Keratinocyte (primary cell): ENCODE measurements at regions not wholly inside any gene's neighbourhood (a gene's known extent, or its start where the extent isn't known, plus 50 kb on each side); places are given as distances from the start of the nearest gene placed in this dataset.

Source experiments
- DNase-seq: peaks from one replicate; pipeline ENCODE4 v3.0.0-alpha.2; 2011; ENCODE audit warnings: low read depth, missing footprints, low spot score
- FAIRE-seq: peaks from 2 replicates; lab custom pipeline; 2011; peaks lifted over from hg19 to GRCh38; lab: Jason Lieb, UNC
- H2AFZ ChIP-seq: 2 replicates; pipeline ENCODE4 v1.6.0; 2012; ENCODE audit warnings: low read length, control low read depth, inconsistent platforms; ENCODE audit not compliant: control insufficient read depth
- H3K27ac ChIP-seq: 2 replicates; pipeline ENCODE4 v1.5.1; 2011; ENCODE audit warnings: low read length; ENCODE audit not compliant: control insufficient read depth, insufficient read depth
- H3K27me3 ChIP-seq: 3 replicates; pipeline ENCODE4 v1.6.0; 2011; ENCODE audit warnings: low read length; ENCODE audit not compliant: control insufficient read depth, insufficient read depth; ENCODE audit errors: extremely low read depth
- H3K36me3 ChIP-seq, 2 experiments: 2 replicates in 1 of 2; 3 replicates in 1 of 2; pipeline ENCODE4 v1.5.1; 2011; ENCODE audit warnings: low read length in 2 of 2, mild to moderate bottlenecking in 1 of 2; ENCODE audit not compliant: control insufficient read depth in 2 of 2, insufficient read depth in 2 of 2; ENCODE audit errors: extremely low read depth in 1 of 2
- H3K4me1 ChIP-seq: 3 replicates; pipeline ENCODE4 v1.5.1; 2011; ENCODE audit warnings: low read length; ENCODE audit not compliant: control insufficient read depth, insufficient read depth; ENCODE audit errors: extremely low read depth
- H3K4me2 ChIP-seq: 3 replicates; pipeline ENCODE4 v1.6.0; 2011; ENCODE audit warnings: low read depth, low read length; ENCODE audit not compliant: control insufficient read depth, insufficient read depth; ENCODE audit errors: extremely low read depth
- H3K4me3 ChIP-seq, 3 experiments: fragments of 200-600 bp in 1 of 3; sonication (generic) in 1 of 3; 2 replicates in 2 of 3; 3 replicates in 1 of 3; pipeline ENCODE4 v1.5.1; 2011 to 2016; ENCODE audit warnings: low read length in 3 of 3, mild to moderate bottlenecking in 3 of 3, control low read depth in 2 of 3, inconsistent platforms in 1 of 3, low read depth in 1 of 3, mixed read lengths in 1 of 3, mixed run types in 1 of 3, moderate library complexity in 1 of 3; ENCODE audit not compliant: control insufficient read depth in 2 of 3, insufficient read depth in 2 of 3; ENCODE audit errors: extremely low read depth in 1 of 3
- H3K79me2 ChIP-seq: 2 replicates; pipeline ENCODE4 v1.6.0; 2012; ENCODE audit warnings: low read length; ENCODE audit not compliant: control insufficient read depth, insufficient read depth
- H3K9ac ChIP-seq: 3 replicates; pipeline ENCODE4 v1.6.0; 2011; ENCODE audit warnings: low read length; ENCODE audit not compliant: control insufficient read depth, insufficient read depth; ENCODE audit errors: extremely low read depth
- H3K9me1 ChIP-seq: 3 replicates; pipeline ENCODE4 v1.6.0; 2011; ENCODE audit warnings: low read length; ENCODE audit not compliant: control insufficient read depth, insufficient read depth; ENCODE audit errors: extremely low read depth
- H3K9me3 ChIP-seq: 2 replicates; pipeline ENCODE4 v1.5.1; 2012; ENCODE audit warnings: low read depth, low read length; ENCODE audit not compliant: control insufficient read depth
- H4K20me1 ChIP-seq: 3 replicates; pipeline ENCODE4 v1.6.0; 2011; ENCODE audit warnings: low read length; ENCODE audit not compliant: control insufficient read depth, insufficient read depth; ENCODE audit errors: extremely low read depth
- CTCF ChIP-seq, 3 experiments: IDR thresholded peaks in 1 of 3; conservative IDR thresholded peaks in 1 of 3; optimal IDR thresholded peaks in 1 of 3; 2 replicates in 2 of 3; 3 replicates in 1 of 3; pipeline versions ENCODE3 to v1.5.1; 2011; ENCODE audit warnings: low read length in 3 of 3, mild to moderate bottlenecking in 3 of 3, moderate library complexity in 2 of 3, control low read depth in 1 of 3, inconsistent platforms in 1 of 3; ENCODE audit not compliant: insufficient read depth in 2 of 3; ENCODE audit errors: extremely low read depth in 1 of 3
- EZH2 ChIP-seq: IDR thresholded peaks from one replicate; pipeline ENCODE4 v1.6.1; 2012; ENCODE audit warnings: inconsistent platforms, mild to moderate bottlenecking, low read length, moderate library complexity
- dilution Hi-C: fragments of 300-500 bp; cut with MboI; formaldehyde crosslinking; loops from one replicate; pipeline ENCODE4 v1.7.0; 2020; ENCODE audit warnings: low sequenced_read_pairs; ENCODE audit not compliant: extremely low pct_ligation_motif_present

GRCh38 chr6:54718541-54719023, 128.0 kb upstream of the FAM83B start:
- TF ChIP-seq EZH2 = no peak
- no peak for TF ChIP-seq CTCF (optimal IDR thresholded peaks at IDR 0.05 in 1 of 3, IDR thresholded peaks at IDR 0.05 in 1 of 3, conservative IDR thresholded peaks at IDR 0.05 in 1 of 3; ENCODE audit: extremely low read depth in 1 of 3, insufficient read depth in 2 of 3, low read length in 3 of 3)

GRCh38 chr6:54719131-54719530, 127.4 kb upstream of the FAM83B start:
- Histone ChIP-seq H3K27ac (no peak overlapping the region), H3K9ac (no peak overlapping the region), H3K79me2 (no peaks in the 10 kb centered on the region), H3K9me1 (no peaks in the 10 kb centered on the region), H3K4me1 (peaks cover 18% of the 10 kb centered on the region), H3K27me3 (no peaks in the 10 kb centered on the region), H2AFZ (peak overlapping the region; percentile 69), H3K4me3 (no peak overlapping the region), H3K4me2 (no peak overlapping the region), H3K9me3 (no peaks in the 10 kb centered on the region), H4K20me1 (no peaks in the 10 kb centered on the region), H3K36me3 (no peaks in the 10 kb centered on the region)
- TF ChIP-seq CTCF (optimal IDR thresholded peaks at IDR 0.05 in 1 of 3, IDR thresholded peaks at IDR 0.05 in 1 of 3, conservative IDR thresholded peaks at IDR 0.05 in 1 of 3; ENCODE audit: extremely low read depth in 1 of 3, insufficient read depth in 2 of 3, low read length in 3 of 3) = no peak
- no peak for TF ChIP-seq EZH2
- FAIRE-seq (no peak), DNase-seq (no peak)
- dilution Hi-C loops = no loop called here

More at GRCh38 chr6:54718541-54719023, 128.0 kb upstream of the FAM83B start:
- no peaks in the 10 kb centered on the region for H3K79me2 ChIP-seq
- peak overlapping the region in 1 of 3 experiments; percentile 51 for H3K4me3 ChIP-seq
- H3K9me3 ChIP-seq = no peaks in the 10 kb centered on the region
- H3K27me3 ChIP-seq = no peaks in the 10 kb centered on the region
- DNase-seq (no peak), FAIRE-seq (peak; percentile 29)
- H3K4me1 ChIP-seq = peaks cover 18% of the 10 kb centered on the region
- no peaks in the 10 kb centered on the region for H3K36me3 ChIP-seq
- no peaks in the 10 kb centered on the region for H4K20me1 ChIP-seq
- dilution Hi-C loops = no loop called here
- no peaks in the 10 kb centered on the region for H3K9me1 ChIP-seq
- H3K27ac ChIP-seq = peak overlapping the region; percentile 34
- peak overlapping the region; percentile 69 for H2AFZ ChIP-seq
- H3K9ac ChIP-seq = no peak overlapping the region
- H3K4me2 ChIP-seq = peak overlapping the region; percentile 75
